ENCODE measurements at regions not wholly inside any gene's neighbourhood (a gene's known extent, or its start where the extent isn't known, plus 50 kb on each side); places are given as distances from the start of the nearest gene placed in this dataset.
"Not testable (repeated sequence)": the region's sequence is repeated elsewhere in the genome, so short reads cannot be mapped to it uniquely, and the experiment has no call there.

GRCh38 chr1:18564676-18565075, 66.0 kb upstream of the PAX7 start:
- DNase-seq: no peak

- DNase-seq: no peak
Observed at GRCh38 chr1:18565321-18565720, 65.3 kb upstream of the PAX7 start.

DNA sequence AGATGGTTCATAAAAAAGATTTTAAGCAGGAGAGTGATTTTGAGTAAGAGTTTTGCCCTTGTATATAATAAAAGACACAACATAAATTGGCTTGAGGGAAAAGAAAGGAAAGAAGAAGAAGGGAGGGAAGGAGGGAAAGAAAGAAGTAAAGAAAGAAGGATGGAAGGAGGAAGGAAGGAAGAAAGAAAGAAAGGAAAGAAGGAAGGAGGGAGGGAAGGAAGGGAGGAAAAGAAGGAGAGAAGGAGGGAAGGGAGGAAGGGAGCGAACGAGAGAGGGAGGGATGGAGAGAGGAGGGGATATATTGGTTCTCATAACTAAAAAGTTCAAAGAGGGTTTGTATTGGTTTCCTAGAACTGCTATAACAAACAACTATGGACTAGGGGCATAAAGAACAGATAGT, 62.2 kb upstream of the PAX7 start:
- no peak for DNase-seq

DNA sequence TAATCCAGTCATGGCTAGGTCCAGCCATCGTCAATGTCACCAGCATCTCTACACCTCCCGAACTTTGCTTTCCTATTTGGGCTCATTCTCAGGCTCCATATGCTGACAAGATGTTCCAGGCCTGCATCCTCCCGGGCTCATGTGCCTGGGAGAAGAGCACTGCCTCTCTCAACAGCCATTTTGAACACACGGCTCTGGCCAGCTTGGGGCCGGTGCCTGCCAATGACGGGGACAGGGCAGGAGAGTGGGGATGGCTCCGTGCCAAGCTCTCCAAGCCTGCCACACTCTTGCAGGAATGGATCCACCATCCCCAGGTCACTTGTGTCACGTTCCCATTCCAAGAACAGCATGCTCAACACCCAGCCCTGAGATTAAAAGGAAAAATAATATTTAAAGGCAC, 61.4 kb upstream of the PAX7 start:
- no peak for DNase-seq

GRCh38 chr1:18569811-18570545, 60.7 kb upstream of the PAX7 start:
- DNase-seq: no peak

DNA sequence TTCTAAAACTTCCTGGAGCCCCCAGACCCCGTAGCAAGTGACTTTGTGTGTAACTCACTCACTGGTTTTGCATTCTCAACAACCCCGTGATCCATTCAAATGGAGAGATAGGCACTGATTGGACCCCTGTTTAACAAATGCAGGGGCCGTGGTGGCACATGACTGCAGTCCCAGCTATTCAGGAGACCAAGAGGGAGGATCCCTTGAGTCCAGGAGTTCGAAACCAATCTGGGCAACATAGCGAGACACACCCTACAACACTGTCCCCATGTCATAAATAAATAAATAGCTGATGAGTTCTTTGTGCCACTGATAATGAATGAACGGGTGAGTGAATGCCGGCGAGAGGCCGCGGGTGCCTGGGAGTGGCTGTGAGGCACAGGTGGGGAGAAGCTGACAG, 59.4 kb upstream of the PAX7 start:
- DNase-seq: no peak

GRCh38 chr1:18572022-18572880, 58.4 kb upstream of the PAX7 start:
- no peak for DNase-seq

- no peak for DNase-seq
Observed at GRCh38 chr1:18573170-18573569, 57.5 kb upstream of the PAX7 start.

- no peak for DNase-seq
Observed at GRCh38 chr1:18574754-18575153, 55.9 kb upstream of the PAX7 start.

- peak in 3 of 6 experiments; percentile 8 to 32 (median 28) for DNase-seq
Observed at GRCh38 chr1:18575620-18576019, 55.0 kb upstream of the PAX7 start.

- no peak for DNase-seq
Observed at GRCh38 chr1:18578271-18578670, 52.4 kb upstream of the PAX7 start.

DNA sequence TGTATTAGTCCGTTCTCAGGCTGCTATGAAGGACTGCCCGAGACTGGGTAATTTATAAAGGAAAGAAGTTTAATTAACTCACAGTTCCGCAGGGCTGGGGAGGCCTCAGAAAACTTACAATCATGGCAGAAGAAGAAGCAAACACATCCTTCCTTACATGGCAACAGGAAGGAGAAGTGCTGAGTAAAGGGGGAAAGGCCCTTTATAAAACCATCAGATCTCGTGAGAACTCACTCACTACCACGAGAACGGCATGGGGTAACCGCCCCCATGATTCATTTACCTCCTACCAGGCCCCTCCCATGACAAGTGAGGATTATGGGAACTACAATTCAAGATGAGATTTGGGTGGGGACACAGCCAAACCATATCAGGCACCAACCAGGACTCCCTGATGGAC, 51.4 kb upstream of the PAX7 start:
- not testable (repeated sequence) for DNase-seq

GRCh38 chr1:18580047-18580446, 50.6 kb upstream of the PAX7 start:
- no peak for DNase-seq

- DNase-seq: no peak
Observed at GRCh38 chr1:18580691-18581419, 49.8 kb upstream of the PAX7 start.
